Activated T-cell treated with anti-CD3 and anti-CD28 coated beads for 4 hours (primary cell): ENCODE measurements at regions not wholly inside any gene's neighbourhood (a gene's known extent, or its start where the extent isn't known, plus 50 kb on each side); places are given as distances from the start of the nearest gene placed in this dataset.
"Not testable (repeated sequence)": the region's sequence is repeated elsewhere in the genome, so short reads cannot be mapped to it uniquely, and the experiment has no call there.

Experiments
- DNase-seq: peaks from one replicate; pipeline ENCODE4 v3.0.0-alpha.2; 2020

DNA sequence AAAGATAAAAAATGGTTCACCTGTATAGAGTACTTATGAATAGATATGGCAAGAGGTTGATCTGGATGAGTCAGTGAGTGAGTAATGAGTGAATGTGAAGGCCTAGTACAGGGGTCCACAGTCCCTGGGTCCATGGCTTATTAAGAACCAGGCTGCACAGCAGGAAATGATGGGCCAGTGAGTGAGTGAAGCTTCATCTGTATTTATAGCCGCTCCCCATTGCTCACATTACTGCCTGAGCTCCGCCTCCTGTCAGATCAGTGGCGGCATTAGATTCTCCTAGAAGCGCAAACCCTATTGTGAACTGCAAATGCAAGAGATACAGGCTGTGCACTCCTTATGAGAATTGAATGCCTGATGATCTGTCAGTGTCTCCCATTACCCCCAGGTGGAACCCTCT is 307.7 kb upstream of the ZNF608 start:
- no peak for DNase-seq

DNA sequence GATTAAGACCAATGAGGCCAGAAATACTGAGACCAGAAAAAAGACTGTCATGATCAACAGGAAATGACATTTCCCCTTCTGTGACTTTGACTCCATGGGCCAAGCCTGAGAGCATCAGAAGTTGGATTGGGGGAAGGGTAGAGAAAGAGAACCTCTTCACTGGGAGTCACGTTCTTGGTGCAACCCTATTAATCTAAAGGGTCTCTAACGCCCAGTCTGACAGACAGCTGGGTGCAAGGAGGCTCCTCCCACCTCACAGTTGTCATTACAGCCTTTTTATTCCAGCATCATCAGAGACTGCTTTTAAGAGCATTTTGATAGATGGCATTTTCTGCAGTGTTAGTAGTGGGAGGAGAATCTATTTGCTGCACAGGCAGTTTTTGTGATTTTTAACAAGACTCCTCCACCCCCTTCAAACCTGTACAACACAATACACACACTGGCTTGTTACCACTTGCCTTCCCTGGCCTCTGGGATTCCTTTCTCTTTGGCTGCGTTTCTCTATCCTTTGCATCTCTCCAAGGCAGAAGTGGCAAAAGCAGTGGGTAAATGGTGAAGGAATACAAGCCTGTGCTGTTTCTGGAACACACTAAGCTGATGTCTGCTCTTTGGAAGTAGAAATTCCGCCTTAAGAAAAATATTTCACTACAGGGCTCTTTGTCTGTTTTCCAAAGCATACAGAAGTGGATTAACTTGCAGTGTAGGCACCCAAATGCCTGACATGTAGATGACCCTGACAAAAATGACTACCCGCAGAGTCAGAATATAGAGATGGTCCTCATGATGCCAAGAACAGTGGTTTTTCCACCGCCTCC is 310.4 kb upstream of the ZNF608 start:
- DNase-seq, result no peak

DNA sequence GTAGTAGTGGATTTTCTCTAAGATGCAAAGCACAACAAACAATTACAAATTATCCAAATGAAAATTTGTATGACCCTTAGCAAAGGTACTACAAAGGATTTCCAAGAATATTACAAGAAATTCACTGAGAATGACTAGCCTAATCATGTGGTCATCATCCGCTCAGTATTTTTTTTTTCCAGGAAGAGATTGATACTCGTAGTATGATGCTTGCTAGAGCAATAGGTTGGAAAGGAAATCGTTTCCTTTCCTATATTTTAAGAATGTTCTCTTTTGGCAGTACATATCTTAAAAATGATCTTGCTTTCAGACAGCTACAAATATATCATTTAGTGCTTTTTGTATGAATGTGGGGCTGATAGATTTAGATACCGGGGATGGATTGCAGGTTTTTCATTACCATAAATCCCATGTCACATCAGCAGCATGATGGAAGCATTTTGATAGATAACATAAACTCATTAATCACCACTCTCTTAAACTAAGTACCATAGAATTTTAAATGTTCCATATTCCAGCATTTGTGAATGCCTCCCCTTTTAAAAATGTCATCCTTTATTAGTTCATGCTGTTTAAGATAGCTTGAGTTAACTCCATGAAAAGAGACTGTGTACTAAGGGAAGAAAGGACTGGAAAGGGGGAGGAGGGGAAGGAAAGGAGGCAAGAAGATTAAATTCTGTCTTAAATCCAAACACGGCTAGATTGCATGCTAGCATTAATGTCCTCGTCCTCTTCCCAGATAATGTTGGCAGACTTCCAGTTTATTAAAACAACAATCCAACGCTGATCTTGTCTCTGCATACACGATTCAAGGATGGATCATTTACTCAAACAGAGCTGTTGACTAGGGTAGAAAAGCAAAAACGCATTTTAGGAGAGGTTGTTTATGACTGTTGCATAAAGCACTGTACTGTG is 311.7 kb upstream of the ZNF608 start:
- DNase-seq, result no peak

DNA sequence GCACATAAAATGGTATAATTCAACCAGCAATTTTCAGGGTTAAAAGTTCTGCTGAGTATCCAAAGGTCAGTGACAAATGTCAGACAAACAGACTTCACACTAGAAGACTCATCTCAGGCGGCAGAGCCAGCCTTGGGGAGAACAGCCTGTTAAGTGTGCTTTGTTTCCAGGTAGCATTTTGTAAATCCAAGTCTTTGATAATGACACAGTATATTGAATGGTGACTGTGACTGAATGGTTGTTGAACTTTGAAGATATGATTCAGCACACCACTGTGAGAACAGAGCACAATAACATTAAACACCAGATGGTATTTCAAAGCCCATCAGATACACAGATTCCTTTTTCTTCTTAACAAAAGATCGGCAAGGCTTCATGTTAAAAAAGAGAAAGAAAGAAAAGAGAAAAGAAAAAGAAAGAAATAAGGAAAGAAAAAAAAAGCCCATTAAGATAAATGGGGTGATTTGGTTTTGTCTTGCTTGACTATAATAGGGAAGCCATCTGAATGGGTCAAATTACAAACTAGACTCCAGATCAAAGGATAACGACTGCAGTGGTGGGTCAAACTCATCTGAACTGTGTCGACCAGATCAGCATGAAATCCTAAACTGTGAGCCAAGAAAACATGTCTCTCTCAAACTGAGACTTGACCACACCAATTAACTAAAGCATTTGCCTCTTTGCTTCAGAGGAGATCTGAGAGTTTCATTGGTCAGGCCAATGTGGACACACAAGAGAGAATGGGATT is 313.0 kb upstream of the ZNF608 start:
- DNase-seq, result no peak

DNA sequence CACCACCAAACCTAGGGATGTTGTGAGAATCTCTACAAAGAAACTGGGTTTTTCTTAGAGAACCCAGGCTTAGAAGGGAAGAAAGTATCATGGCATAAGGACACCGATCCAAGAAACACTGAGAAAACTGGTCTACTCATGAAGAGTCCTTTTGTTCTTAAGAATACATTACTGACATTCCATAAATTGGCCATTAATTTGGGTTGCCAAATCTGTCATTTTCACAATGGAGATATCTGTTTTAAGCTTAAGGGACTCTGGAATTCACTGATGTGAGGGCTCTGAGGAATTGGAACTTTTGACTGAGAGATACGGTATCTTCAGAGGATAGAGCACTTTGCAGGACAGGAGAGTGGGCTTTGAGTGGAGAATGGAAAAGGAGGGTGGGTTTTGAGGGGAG is 315.3 kb upstream of the ZNF608 start:
- DNase-seq, result no peak

DNA sequence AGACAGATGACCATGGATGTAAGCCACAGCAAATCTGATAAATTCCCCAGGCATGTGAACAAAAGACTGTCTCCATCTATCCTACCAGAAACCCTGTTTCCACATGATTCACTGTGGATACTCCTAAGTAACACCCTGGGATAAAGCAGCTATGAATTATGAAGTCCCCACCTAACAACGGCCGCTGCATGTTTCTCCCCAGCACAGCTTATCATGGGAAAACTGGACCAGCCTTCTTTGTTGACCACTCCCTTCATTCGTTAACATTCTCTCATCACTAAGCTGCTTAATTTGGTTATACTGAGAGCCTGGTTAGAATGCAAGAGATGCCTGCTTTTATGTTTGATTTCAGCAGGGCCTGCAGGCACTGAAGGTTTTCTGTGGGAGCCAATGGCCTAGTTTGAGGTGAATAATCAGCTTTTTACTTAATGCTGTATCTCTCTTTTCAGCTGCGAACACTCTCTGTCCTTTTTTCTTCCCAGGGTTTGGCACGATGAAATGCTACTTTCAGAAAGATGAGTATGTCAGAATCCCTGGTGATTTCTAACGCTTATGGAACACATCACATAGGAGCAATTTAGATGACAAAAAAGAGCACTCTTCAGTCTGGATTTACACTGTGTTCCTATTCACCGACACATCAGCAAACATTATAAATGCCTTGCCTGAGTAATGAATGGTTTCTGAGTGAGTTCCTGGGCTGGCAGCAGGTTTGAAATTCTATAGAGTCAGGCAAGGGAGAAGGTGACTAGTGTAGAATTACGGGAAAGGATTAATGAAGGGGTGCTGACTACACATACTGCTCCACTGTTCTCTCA is 318.4 kb upstream of the ZNF608 start:
- DNase-seq, result no peak

DNA sequence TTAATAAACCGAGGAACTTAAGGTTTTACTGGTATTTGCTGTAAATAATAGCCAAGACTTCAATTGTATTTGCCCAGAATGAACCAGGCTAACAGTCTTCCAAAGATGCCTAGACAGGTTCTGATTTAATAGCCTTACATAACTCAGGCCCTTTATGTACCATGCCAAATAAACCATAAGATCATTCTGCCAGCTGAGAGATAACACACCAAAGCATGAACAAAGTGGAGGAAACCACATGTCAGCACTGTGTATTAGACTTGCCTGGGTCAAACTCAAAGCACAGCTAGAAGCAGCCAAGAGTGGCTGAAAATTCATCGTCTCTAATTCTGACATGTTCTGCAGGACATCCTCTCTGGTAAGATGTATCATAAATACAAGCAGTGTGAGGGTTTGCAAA is 319.3 kb upstream of the ZNF608 start:
- DNase-seq, result no peak

DNA sequence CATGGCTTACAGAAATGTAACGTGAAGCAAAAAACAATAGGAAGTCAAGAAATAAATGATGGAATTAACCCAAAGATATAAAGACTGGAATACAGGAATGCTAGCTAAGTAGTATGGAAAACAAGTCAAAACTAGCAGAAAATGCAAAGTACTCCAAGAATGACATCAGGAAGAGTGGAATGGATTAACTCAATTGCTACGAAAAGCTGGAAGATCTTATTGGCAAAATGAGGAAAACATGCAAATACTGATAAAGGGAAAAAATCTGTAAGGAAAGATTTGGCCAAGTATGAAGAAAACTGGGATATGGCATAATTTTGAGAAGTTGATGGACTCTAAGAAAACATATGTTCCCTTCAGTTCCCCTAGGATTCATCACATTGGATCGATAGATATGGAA is 324.5 kb upstream of the ZNF608 start:
- DNase-seq, result no peak

DNA sequence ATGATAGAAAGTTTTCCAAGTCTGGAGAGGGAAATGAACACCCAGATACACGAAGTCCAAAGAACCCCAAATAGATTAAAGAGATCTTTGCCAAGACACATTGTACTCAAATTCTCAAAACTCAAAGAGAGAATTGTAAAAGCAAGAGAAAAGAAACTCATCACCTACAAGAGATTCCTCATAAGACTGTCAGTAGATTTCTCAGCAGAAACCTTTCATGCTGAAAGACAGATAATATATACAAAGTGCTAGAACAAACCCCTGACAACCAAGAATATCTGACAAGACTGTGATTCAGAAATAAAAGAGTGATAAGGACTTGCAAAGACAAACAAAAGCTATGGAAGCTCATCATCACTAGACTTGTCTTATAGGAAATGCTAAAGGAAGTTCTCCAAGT is 326.7 kb upstream of the ZNF608 start:
- DNase-seq, result no peak

DNA sequence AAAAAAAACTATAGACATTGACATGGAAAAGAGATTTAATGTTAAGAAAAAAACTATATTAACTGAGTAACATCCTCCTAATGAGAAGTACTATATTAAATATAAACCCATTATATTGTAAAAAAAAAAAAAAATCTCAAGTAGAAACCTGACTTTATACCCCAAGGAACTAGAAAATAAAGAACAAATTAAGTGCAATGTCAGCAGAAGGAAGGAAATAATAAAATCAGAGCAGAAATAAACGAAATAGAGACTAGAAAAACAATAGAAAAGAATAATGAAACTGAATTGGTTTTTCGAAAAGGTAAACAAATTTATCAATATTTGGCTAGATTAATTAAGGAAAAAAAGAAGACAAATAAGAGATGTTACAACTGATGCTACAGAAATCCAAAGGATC is 329.1 kb upstream of the ZNF608 start:
- no peak for DNase-seq

DNA sequence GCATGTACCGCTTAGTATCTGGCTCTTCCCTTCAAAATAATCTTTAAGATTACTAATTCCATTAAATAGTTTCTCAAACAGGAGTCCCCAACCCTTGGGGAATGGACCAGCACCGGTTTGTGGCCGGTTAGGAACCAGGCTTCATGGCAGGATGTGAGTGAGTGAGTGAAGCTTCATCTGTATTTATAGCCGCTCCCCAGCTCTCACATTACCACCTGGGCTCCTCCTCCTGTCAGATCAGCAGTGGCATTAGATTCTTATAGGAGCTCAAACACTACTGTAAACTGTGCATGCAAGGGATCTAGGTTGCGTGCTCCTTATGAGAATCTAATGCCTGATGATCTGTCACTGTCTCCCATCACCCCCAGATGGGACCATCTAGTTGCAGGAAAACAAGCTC is 332.6 kb upstream of the ZNF608 start:
- DNase-seq, result not testable (repeated sequence)

DNA sequence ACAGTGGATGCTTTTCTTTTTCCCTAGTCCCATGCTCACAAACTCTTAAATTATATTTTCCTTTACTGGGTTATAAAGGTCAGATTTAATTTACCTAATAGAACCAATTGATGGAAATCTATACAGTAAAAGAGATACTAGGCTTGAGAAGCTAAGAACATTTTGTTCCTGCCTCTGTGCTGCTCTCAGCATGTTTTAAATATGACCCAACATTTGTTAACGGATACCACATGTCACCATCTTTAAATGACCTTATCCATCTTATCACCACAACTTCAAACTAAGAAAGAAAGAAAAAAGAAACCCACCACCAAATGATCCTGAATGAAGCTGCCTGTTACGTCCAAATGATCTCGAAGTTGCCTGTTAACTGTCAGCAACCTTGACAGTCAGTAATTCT is 334.7 kb upstream of the ZNF608 start:
- DNase-seq, result no peak

DNA sequence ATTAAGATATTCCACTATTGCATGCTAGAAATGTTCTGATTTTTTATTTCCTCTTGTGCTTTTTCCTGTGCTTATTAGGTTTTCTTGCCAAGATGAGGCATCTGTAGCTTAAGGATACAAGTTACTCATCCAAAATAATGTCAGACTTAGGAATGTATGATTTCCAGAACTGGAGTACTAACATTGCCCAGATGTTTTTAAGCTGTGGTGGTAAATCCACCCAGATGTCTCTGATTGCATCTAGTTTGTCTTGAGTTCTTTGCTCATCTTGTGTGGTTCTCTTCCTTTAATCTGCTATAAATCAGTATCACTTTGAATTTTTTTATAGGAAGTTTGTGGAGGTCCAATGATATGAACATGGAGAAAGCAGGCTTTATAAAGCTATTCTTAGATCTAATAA is 337.5 kb upstream of the ZNF608 start:
- DNase-seq, result no peak

DNA sequence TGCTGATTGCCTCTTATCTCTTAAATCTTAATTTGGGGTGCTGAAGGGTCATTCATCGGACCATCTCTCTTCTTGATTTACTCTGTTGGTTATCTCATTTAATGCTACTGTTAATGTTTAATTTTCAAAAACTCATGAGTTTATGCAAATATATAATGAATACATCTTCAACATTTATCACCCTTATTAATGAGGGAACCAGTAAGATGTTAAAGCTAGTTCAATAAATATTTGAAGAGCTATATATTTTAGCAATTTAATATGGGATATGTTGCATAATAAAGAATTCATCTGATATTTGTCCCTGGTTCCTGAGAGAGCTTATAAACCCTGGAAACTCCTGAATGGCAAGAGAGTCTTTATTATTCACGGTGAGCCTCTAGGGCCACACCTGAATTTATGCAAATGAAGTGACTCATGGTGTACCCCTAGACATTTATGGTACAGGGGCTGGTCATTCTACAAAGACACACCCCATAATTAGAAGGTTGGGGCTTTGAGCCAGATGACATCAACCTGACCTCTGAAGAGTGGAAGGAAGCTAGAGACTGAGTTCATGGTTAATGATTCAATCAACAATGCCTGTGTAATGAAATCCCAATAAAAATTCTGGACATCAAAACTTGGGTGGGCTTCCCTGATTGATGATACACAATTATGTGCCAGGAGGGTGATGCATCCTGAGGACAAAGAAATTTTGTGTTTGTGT is 339.5 kb upstream of the ZNF608 start:
- no peak for DNase-seq

DNA sequence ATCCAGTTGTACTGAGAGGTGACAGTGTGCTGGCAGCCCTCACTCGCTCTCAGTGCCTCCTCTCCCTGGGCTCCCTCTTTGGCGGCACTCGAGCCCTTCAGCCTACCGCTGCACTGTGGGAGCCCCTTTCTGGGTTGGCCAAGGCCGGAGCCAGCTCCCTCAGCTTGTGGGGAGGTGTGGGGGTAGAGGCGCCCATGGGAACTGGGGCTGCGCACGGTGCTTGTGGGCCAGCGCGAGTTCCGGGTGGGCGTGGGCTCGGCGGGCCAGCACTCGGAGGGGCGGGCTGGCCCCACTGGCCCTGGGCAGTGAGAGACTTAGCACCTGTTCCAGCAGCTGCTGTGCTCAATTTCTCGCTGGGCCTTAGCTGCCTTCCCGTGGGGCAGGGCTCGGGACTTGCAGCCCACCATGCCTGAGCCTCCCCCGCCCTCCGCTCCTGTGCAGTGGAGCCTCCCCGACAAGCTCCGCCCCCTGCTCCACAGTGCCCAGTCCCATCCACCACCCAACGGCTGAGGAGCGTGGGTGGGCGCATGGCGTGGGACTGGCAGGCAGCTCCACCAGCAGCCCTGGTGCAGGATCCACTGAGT is 342.2 kb upstream of the ZNF608 start:
- DNase-seq, result no peak

DNA sequence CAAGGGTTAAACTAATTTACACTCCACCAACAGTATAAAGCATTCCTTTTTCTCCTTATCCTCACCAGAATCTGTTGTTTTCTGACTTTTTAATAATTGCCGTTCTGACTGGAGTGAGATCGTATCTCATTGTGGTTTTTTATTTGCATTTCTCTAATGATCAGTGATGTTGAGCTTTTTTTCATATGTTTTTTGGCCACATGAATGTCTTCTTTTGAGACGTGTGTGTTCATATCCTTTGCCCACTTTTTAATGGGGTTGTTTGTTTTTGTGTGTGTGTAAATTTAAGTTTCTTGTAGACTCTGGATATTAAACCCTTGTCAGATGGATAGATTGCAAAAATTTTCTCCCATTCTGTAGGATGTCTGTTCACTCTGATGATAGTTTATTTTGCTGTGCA is 345.7 kb upstream of the ZNF608 start:
- not testable (repeated sequence) for DNase-seq

DNA sequence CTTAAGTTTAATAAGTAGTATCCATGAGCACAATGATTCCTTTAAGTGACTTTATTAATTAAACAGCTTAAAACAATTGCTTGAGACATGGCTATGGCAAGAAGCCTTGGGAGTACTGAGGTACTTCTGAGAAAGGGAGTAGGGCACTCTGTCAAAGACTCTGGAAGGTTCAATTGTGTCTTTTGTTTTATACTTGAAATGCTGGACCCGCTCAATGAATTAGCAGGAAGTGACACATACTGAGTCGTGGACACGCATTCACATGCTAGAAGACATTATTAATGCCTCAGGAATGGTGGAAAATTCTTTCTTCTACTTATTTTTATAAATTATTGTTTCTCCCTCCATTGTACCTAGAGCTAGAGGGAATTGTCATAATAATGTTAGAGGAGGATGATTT is 347.3 kb upstream of the ZNF608 start:
- DNase-seq, result no peak

DNA sequence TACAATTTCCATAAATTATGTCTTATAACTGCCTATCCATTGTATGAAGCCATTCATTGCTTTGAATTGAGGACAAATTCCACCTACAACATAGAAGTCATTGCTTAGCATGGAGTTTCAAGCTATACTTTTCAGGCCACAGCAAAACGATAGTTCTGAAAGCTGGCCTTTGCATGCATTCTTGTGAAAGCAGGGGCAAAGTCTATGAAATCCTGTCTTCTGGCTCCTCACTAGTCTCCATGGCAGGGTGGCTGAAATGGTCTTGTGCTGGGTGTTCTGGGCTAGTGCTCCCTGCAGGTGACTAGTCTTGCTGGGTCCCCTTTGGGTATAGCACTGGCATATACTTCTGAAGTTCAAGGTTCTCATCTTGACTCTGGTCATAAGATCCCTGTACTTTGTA is 353.9 kb upstream of the ZNF608 start:
- DNase-seq, result no peak

DNA sequence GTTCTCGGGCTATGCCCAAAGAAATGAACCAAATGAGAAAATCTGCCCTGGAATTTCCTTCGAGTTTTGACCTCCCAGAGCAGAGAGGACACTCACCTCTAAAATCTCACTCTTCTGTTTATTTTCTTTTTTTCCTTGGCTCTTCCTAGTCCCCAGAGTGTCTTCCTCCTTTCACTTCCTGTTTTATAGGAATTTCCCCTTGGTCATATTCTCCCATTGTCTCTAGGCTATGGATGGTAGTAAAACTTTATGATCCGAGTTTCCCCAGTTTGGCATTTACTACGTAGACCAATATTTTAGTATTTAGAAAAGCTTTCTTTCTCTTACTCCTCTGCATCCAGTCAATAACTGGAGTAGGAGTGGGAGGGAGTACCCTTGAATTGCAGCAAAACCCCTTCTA is 354.5 kb upstream of the ZNF608 start:
- no peak for DNase-seq

DNA sequence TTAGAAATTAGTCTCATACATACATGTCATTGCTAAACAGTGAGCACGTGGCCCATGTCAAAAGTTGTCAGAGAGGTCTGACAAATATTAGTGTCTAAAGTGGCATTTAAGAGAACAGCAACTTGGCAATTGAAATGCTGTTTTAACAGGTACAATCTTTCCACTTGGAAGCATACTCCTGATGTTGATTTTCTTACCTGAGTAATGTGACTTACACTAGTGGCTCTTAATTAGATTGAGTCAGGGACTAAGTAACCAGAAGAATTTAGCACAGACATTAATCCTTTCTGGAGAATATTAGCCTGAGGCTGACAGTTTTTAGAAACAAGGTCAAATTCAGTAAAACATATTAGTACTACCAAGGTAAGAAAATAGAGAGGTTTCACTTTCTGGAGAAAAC is 357.0 kb upstream of the ZNF608 start:
- no peak for DNase-seq

DNA sequence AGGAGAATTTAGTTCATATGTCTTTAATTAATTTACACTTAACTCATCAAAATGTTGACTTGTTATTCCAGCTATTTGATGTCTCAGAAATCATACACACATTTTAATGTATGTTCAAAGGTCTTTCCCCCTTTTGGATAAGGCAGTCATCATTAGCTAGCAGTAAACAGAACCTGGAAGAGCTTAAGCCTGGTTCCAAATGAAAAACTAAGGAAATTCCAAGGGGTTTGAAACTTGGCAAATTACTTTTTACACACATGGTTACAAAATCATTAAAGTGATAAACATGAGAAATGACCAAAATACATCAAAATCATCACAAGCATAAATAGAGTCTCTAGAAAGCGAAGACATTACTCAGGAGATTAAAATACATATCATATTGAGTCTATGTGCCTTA is 359.8 kb upstream of the ZNF608 start:
- no peak for DNase-seq

DNA sequence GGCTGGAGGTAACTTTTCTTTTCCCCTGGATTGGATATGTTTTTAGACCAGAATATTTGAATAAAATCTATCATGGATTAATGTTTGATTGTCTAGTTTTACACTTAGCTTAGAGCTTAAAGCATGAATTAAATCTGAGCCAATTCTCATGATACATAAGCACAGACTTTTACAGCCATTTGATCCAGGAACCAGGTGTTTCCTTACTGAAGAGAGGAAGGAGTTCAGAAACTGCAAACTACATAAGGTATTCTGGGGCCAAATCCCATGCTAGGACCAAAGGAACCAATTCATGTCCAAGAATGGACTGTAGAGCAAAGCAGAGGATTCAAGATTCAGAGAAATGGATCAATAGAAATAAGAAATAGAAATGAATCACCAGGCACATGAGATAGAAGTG is 360.4 kb upstream of the ZNF608 start:
- no peak for DNase-seq
